AG08395 (cell line): ENCODE measurements at regions not wholly inside any gene's neighbourhood (a gene's known extent, or its start where the extent isn't known, plus 50 kb on each side); places are given as distances from the start of the nearest gene placed in this dataset.

Experiments
- DNase-seq: peaks from one replicate; pipeline ENCODE4 v3.0.0; 2012; ENCODE audit warnings: mixed read lengths, low spot score

- no peak for DNase-seq
Observed at GRCh38 chr10:16360001-16360400, 76.8 kb upstream of the PTER start.

DNA sequence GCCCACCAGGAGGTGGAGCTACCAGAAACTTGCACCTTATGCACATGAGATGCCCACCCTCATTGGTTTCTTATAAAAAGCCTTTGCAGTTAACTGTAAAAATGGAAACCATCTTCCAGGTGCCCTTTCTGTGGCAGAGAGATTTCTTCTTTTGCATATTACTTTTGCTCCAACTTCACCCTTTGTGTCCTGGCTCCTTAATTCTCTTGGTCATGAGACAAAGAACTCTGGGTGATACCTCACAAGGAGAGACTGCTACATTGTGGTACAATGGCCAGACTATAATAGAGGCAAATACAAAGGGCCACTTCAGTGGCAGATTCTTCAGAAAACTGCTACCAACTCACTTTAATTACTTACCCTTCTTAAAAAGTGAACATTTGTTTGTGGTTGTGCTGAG is 76.4 kb upstream of the PTER start:
- DNase-seq = no peak

DNA sequence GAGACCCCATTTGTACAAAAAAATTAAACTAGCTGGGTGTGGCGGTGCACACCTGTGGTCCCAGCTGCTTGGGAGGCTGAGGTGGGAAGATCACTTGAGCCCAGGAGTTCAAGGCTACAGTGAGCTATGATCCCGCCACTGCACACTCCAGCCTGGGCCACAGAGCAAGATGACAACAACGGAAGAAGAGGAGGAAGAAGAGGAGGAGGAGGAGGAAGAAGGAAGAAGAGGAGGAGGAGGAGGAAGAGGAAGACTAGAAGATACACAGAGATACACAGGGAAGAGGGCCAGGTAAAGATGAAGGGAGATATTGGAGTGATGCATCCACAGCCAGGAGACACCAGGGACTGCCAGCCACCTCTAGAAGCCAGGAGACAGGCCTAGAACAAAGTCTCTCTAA is 75.7 kb upstream of the PTER start:
- no peak for DNase-seq

DNA sequence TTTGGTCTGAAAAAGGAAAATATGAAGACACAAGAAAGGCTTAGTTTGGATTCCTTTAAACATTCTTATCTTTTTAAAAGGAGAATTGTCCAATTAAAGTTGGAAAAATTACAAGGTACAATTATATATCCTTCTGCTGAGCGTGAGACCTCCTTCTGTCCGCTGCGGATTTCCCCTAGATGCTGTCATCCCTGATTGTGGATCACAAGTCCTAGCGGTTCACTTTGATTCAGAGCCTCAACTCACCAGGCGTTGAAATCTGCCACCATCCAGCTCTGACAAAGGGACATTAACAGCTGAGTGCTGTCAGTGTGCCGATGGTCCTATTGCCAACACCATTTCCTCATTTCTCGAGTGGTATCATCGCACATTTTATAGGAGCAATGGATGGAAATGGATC is 73.1 kb upstream of the PTER start:
- DNase-seq = no peak

GRCh38 chr10:16367621-16368292 is 69.1 kb upstream of the PTER start:
- DNase-seq = no peak

GRCh38 chr10:16381083-16381482 is 55.7 kb upstream of the PTER start:
- DNase-seq = no peak

GRCh38 chr10:16384021-16384420 is 52.8 kb upstream of the PTER start:
- DNase-seq = no peak

GRCh38 chr10:16386855-16387254 is 50.0 kb upstream of the PTER start:
- DNase-seq = no peak
